NOMO-1 treated with dmso at 0.1 percent for 144 hours (cell line): ENCODE measurements at regions not wholly inside any gene's neighbourhood (a gene's known extent, or its start where the extent isn't known, plus 50 kb on each side); places are given as distances from the start of the nearest gene placed in this dataset.
"Not testable (repeated sequence)": the region's sequence is repeated elsewhere in the genome, so short reads cannot be mapped to it uniquely, and the experiment has no call there.

Source experiments
- DNase-seq: peaks from one replicate; lab custom pipeline; 2025; ENCODE audit not compliant: unreplicated experiment; lab: John Stamatoyannopoulos, UW

GRCh38 chr12:59405992-59406391, 189.8 kb upstream of the SLC16A7 start:
- no peak for DNase-seq

DNA sequence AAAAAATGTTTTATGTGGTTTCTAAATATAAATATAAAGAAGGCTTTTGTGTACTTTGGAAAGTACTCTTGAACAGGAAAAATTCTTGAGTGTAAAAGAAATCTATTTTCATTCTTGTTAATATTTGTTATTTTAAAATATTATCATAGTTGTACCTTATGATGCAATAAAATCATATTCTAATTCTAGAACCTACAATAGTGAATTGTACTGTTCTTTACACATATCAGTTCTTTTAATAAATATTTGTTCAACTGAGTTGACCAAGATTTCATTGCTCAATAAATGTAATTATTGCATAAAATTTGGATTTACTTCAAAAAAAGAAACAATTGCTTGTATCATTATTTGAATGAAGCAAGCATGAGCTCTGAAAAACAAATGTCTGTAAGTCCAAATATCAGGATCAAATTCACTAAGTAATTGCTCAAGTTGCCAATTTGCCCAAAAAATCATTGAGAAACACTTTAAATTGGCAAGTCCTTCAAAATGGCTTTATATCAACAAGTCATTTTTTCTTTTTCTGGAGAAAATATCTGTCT, 191.6 kb upstream of the SLC16A7 start:
- DNase-seq, result no peak

DNA sequence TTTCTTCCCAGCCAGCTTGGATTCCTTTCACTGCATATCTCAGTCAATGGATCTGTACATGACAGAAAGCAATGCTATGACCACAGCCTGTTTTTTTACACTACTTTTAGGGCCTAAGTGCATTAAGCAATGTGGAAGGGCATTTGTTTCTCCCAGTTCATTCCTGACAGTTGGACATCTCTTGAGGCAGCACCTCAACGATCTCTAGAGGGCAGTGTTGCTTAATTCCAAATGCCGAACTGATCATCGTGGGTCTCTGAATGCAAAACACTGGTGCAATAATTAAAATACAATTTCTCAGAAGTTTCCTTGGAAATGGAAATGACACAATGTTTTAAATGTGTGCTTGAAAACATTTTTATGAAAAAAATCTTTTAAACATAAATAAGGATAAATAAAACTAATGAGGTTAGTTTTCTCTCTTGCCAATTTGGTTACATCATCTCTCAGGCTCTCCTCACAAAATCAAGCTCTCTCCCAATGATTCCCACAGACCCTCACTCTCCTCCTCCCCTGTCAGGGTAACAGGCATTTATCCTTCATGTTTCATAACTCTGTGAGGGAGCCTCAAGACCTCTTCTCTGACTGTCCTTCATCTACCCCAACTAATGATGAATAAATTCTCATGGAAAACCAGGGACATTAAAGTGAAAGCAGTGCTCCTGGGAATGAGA, 192.4 kb upstream of the SLC16A7 start:
- DNase-seq, result no peak

DNA sequence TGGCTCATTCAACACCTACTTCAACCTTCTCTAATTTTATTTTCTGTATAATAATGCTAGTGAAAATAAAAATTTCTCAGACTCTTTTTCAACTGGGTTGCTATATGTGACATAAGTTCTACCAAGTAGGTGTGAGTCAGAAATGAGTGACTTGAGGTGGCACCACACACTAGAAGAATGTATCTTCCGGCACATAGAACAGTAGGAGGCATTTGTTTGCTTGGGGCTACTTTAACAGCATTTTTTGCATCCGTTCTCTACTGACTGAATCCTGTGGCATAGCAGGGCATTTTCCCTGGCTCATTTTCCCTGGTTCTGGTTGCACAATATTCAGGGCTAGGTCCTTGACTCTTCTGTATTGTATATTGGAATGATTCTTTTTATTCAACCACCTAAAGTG, 194.0 kb upstream of the SLC16A7 start:
- no peak for DNase-seq

DNA sequence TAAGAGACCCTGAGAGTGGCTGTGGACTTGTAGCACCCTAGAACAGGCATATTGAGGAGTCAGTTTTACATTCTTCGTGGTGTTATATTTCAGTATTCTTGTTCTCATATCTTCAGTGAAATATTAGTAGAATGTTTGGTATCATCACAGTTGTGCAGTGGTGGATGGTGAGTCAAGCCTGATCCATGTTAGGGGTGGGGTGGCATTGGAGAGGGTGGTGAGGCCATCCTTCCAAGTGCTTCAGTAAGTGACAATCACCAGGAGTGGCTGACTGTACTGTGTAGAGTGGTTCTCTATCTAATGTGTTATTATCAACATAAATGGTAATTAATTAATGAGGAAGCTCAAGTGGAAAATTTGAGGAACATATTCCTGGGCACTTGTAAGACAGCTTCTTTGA, 197.7 kb upstream of the SLC16A7 start:
- DNase-seq, result no peak

DNA sequence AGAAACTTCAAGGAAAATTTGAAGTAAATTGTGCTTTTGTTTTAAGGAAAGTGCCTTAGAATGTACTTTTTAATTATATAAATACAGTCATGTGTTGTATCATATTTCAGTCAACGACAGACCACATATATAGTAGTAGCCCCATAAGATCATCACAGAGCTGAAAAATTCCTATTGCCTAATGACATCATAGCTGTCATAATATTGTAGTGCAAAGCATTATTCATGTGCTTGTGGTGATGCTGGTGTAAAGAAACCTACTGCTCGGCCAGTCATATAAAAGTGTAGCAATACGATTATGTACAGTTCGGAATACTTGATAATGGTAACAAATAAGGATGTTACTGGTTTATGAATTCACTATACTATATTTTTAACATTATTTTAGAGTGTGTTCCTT, 198.9 kb upstream of the SLC16A7 start:
- DNase-seq, result no peak

DNA sequence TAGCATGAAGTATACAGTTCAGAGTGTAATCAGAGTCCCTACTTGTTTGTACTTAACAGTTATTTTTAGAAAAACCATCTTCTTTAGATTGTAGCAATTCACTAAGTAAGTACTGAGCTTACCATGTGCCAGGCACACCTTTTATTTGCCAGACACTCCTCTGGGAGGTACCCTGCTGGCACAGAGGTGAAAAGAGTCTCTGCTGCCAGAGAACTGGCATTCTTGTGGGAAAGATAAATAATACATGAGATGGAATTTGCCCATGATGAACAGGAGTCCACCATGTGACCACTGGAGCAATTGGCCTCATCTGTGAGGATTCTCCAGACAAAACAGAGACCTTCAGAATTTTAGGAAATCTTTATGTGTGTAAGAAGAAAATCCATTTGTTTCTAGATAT, 199.3 kb upstream of the SLC16A7 start:
- no peak for DNase-seq

DNA sequence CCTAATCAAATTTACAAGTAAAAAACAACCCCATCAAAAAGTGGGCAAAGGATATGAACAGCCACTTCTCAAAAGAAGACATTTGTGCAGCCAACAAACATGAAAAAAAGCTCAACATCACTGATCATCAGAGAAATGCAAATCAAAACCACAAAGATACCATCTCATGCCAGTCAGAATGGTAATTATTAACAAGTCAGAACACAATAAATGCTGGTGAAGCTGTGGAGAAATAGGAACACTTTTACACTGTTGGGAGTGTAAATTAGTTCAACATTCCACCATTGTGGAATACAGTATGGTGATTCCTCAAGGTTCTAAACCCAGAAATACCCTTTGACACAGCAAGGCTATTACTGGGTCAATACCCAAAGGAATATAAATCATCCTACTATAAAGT, 200.5 kb upstream of the SLC16A7 start:
- DNase-seq, result not testable (repeated sequence)

- DNase-seq, result no peak
Measured at GRCh38 chr12:59393506-59393905, 202.3 kb upstream of the SLC16A7 start.

- DNase-seq, result no peak
Measured at GRCh38 chr12:59389968-59390576, 205.8 kb upstream of the SLC16A7 start.

DNA sequence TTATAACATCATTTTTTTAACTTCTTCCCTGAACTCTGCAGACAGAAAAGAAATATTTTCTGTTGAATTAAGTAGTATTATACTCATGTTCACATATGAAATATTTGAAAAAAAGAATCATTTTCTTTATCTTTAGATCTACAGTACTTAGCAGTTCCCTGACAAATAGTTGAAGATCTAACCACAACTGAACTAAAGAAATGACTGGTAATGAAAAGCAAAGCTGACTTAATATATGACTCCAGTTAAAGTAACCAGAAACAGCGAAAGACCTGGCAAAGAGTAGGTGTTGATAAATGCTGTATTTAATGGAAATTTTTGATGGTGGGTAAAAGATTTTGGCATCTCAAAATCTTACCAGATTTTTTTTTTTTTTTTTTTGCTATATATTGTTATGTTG, 207.1 kb upstream of the SLC16A7 start:
- no peak for DNase-seq

DNA sequence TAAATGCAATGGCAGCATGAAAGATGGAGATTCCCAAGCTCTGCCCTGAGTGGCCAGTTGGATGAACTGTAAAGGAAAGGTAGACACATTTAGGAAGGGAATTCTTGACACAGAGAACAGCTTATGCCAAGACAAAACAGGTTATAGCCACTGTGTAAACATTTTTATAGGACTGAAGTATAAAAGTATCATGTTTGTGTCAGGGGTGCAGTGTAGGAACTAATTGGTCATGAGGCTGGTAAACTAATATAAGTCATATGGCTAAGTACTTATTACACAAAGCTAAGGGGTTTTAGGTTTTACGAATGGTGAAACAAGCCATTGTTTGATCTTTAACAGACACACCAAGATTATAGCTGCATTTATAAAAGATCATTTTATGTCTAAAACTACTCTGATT, 207.7 kb upstream of the SLC16A7 start:
- DNase-seq, result no peak

- DNase-seq, result no peak
Measured at GRCh38 chr12:59386236-59386635, 209.6 kb upstream of the SLC16A7 start.

- no peak for DNase-seq
Measured at GRCh38 chr12:59383079-59383822, 212.6 kb upstream of the SLC16A7 start.

DNA sequence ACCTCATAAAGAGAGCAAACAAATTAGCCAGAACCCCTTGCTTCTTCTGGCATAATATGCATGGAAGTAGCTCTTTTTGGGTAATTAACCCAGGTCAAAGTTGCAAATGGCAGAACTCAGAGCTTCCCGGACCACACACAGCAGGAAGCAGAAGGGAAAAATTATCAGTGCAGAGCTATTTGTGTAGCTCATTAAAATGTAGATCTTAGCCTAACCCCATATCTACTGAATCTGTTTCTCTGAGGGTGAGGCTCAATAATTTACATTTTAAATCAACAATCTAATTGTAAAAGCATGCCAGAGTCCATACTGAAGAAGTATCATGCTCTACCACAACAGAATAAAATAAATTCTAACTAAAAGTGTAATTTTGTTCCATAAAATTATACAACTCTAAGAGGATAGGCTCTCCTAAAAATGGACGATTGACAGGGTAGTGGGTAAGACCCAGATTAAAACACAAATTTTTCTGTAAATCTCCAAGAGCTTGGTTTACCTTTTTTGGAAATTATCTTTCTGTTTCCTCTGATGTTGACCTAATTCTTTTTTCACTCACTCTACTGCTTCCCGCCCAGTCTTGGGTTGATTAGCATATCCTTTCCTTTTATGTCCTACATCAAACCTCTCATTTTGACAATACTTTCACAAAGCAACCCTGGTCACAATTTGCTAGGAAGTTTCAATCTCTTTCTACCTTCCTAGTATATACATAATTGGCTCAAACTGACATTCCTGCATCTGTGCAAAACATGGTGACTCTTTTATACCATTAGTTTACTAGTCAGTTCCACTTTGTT, 213.3 kb upstream of the SLC16A7 start:
- no peak for DNase-seq

DNA sequence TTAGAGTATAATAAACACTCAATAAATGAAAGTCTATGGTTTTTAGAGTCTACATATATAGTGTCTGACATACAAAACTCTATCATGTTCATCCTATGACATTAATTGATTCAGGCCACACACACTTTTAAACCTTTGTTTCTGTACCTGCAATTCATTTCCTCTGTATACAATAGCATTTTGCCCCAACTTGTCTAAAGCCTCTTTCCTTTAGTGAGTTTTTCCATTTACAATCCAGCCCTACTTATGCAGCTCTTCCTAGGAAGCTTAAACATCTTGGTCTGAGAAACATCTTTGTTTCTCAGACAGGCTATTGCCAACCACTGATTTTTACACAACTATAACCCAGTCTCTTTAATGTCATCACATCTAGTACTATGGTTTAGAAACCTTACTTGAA, 214.7 kb upstream of the SLC16A7 start:
- no peak for DNase-seq

DNA sequence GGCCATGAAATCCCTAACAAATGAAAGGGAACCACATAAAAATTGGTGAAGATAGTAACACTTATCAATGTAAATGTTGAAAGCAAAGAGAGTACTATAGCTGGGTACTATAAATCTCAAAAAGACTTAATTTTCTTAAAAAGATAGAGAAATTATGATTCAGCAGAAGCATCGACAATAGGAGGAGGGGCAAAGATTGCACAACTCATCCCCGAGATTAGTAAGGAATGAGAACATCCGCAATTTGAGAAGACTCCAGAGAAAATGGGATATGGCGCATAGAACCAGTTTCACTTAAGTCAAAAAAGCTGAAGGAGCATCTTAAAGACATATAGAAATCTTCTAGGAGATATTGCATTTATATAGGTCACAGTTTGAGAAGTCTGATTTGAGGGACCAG, 220.2 kb upstream of the SLC16A7 start:
- DNase-seq, result no peak

GRCh38 chr12:59374783-59375182, 221.0 kb upstream of the SLC16A7 start:
- no peak for DNase-seq

DNA sequence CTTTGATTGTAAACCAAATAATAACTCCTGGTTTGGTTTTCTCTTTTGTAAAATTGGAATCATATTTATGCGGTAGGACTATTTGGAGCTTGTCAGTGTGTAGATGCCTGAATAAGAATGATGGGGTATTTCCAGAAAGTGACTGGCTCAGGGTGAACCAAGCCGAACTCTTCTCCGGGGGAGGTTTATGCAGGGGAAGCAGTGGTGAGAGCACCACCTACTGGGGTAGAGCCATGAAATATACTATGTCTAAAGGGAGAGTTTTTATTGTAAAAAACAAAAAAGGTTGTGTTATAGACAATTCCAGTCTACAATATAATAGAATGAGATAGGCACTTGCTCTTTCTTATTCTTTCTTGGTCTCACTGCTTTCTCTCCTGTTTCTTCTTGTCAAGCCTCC, 222.9 kb upstream of the SLC16A7 start:
- no peak for DNase-seq

DNA sequence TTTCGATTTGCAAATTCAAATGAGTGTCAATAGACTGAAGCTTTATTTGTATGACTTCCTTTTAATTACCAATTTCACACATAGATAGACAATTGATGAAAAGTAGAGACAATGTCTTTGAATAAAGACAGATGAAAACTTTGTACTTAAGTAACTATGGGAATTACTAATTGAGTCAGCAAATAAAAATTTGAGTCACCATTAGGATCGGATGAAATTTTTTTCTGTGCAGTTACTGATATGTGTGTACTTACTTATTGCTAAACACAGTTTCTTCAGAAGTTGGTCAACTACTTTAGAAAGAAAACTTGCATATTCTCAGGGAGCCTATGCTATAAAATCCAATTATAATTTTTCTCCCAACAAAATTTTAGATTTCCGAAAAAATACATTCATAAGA, 224.9 kb upstream of the SLC16A7 start:
- DNase-seq, result no peak

GRCh38 chr12:59365133-59365532, 230.7 kb upstream of the SLC16A7 start:
- no peak for DNase-seq
